ENCODE measurements at regions not wholly inside any gene's neighbourhood (a gene's known extent, or its start where the extent isn't known, plus 50 kb on each side); places are given as distances from the start of the nearest gene placed in this dataset.

DNA sequence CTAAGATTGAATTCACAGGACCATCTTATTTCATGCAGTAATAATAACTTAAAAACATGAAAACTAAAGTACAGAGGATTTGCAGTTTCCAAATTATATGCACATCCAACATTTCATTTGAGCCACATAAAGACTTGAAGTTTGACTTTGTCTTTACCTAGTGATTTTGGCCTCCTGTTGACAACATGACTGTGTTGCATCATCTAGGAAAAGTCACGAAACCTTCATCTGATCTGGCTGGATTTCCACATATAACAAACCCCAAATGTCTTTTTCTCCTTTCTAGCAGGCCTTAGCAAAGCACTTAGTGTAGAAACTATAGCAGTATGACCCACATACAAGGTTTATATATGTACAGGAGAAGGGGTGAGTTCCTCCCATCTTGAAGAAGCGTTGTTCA lies 406.5 kb upstream of the CDH5 start:
- TF ChIP-seq, protein P1, sequence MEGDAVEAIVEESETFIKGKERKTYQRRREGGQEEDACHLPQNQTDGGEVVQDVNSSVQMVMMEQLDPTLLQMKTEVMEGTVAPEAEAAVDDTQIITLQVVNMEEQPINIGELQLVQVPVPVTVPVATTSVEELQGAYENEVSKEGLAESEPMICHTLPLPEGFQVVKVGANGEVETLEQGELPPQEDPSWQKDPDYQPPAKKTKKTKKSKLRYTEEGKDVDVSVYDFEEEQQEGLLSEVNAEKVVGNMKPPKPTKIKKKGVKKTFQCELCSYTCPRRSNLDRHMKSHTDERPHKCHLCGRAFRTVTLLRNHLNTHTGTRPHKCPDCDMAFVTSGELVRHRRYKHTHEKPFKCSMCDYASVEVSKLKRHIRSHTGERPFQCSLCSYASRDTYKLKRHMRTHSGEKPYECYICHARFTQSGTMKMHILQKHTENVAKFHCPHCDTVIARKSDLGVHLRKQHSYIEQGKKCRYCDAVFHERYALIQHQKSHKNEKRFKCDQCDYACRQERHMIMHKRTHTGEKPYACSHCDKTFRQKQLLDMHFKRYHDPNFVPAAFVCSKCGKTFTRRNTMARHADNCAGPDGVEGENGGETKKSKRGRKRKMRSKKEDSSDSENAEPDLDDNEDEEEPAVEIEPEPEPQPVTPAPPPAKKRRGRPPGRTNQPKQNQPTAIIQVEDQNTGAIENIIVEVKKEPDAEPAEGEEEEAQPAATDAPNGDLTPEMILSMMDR (IDR thresholded peaks at IDR 0.05): no peak
- TF ChIP-seq POLR2AphosphoS5 (IDR thresholded peaks at IDR 0.05) (no peak), POLR2A (IDR thresholded peaks at IDR 0.05) (no peak)

All from suprapubic skin (tissue), 4 donors.